22Rv1 (cell line): ENCODE measurements at regions not wholly inside any gene's neighbourhood (a gene's known extent, or its start where the extent isn't known, plus 50 kb on each side); places are given as distances from the start of the nearest gene placed in this dataset.
"Not testable (repeated sequence)": the region's sequence is repeated elsewhere in the genome, so short reads cannot be mapped to it uniquely, and the experiment has no call there.

Experiments used
- H3K27ac ChIP-seq: fragments of 450-650 bp; 2 replicates; pipeline ENCODE4 v1.5.1; 2017
- ZFX ChIP-seq: fragments of 450-650 bp; IDR thresholded peaks from 2 replicates; pipeline ENCODE4 v1.6.1; 2017; ENCODE audit warnings: antibody characterized with exemption, borderline replicate concordance
- TF ChIP-seq, protein P1 (sequence below): fragments of 450-650 bp; IDR thresholded peaks from 2 replicates; pipeline ENCODE4 v1.5.1; 2017; ENCODE audit warnings: mild to moderate bottlenecking

DNA sequence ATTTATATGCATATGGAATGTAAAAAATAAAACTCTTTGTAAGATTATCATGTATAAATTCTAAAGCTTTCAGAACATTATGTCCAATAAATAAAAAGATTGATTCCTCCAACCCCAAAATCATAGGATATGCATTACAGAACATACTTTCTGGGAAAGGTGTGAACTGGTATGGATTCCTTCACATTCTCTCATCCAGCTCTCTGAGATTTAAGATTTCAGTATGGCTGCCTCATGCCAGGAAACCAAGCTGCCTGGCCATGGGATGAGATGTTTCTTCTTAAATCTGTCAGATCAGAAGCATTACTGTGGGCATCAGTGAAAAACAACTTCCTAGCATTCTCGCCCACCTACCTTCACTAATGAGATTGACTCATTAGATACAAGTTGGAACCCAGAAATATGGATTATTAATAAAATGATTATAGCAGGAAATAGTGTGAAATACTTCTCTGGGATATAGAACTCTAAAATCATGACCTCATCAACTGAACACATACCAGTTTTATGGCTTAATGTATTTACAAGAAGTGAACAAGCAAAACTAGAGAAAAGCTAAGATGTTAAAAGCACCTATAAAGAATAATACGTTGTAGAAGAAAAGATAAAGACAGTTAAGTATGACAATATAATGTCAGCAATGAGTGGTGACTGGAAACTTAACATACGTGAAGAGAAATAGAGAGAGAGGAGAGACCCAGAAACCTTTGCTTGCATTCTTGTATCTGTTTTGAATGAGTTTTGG lies 171.6 kb upstream of the PHACTR1 start:
- TF ChIP-seq, protein P1, sequence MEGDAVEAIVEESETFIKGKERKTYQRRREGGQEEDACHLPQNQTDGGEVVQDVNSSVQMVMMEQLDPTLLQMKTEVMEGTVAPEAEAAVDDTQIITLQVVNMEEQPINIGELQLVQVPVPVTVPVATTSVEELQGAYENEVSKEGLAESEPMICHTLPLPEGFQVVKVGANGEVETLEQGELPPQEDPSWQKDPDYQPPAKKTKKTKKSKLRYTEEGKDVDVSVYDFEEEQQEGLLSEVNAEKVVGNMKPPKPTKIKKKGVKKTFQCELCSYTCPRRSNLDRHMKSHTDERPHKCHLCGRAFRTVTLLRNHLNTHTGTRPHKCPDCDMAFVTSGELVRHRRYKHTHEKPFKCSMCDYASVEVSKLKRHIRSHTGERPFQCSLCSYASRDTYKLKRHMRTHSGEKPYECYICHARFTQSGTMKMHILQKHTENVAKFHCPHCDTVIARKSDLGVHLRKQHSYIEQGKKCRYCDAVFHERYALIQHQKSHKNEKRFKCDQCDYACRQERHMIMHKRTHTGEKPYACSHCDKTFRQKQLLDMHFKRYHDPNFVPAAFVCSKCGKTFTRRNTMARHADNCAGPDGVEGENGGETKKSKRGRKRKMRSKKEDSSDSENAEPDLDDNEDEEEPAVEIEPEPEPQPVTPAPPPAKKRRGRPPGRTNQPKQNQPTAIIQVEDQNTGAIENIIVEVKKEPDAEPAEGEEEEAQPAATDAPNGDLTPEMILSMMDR, result no peak
- TF ChIP-seq ZFX, result no peak
- no peak overlapping the region for H3K27ac ChIP-seq

DNA sequence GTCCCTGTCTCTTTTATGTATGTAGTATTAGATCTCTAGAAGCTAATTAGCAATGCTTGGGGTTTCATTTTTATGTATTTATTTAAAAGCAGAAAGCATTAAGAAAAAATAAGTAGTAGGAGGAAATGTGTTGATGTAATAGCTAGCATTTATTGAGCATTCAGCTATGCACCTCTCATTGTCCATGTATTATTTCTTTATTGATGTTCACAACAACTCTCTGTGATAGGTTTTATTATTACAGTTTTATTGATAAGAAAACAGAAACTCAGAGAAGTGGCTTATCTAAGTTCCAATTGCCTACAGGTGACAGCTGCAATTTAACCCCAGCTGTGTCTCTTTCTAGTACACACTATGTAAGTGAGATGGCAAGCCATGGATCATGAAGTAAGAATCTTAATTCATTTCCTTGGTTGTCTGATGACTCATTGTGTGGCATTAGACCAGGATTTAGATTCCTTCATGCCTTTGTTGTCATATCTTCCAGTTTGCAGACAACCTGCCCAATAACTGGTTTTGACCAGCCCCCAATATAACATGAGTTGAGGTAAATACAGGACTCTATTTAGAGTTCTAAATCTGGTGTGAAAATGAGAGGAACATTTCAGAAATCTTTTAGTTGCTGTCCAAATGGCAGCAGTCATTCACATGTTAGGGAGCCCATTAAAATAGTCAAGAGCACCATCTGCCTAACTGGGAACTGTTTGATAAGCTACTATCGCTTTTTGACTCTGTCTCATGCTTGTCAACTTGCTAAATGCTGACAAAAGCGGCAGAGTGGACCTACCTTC lies 170.8 kb upstream of the PHACTR1 start:
- no peak overlapping the region for H3K27ac ChIP-seq
- no peak for TF ChIP-seq ZFX
- TF ChIP-seq, protein P1, result no peak

DNA sequence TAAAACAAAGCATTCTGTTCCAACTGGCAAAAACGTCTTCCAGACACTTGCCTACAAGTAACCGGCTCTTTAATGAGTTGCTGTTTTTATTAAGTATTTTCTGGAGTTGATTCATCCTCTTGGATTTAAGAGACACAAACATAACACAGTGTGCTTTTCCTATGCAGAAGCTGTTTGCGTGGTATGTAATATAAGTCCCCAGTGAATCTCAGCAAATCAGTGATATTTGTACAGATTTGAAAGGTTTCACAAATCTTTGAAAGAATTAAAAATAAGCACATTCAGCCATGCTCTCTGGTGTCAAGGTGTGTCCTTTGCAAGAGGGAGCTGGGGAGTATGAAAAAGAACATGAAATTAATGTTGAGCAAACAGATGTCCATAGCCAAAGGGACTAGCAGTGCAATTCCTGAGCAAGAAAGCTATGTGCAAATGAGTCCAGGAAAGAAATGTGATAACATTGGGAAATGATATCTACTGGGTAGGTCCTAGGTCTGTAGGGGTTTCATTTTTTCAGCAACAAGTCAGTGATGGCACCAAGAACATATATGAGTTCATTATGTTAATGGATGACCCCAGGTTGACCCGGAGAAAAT lies 170.1 kb upstream of the PHACTR1 start:
- no peak overlapping the region for H3K27ac ChIP-seq
- no peak for TF ChIP-seq ZFX
- TF ChIP-seq, protein P1, result no peak

DNA sequence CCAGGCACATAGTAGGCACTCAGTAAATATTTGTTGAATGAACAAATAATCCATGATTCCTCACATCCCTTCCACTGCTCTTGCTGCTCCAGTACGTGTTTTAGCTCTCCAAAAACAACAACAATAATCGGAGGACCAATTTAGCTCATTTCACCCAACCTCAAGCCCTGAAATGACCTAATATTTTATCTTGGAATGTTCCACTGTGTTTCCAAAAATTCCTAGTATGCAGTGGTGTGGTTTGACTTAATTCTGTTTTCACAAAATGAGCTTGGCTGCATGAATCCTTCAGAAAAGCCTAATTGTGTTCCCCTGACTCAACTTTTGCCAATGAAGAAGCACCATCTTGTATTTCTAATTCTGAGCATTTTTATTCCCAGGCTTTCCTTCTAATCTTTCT lies 168.0 kb upstream of the PHACTR1 start:
- H3K27ac ChIP-seq, result no peak overlapping the region
- TF ChIP-seq, protein P1, result no peak
- TF ChIP-seq ZFX, result no peak

DNA sequence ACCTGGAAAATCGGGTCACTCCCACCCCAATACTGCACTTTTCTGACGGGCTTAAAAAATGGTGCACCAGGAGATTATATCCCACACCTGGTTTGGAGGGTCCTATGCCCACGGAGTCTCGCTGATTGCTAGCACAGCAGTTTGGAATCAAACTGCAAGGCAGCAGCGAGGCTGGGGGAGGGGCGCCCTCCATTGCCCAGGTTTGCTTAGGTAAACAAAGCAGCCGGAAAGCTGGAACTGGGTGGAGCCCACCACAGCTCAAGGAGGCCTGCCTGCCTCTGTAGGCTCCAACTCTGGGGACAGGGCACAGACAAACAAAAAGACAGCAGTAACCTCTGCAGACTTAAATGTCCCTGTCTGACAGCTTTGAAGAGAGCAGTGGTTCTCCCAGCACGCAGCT lies 167.1 kb upstream of the PHACTR1 start:
- H3K27ac ChIP-seq, result not testable (repeated sequence)

DNA sequence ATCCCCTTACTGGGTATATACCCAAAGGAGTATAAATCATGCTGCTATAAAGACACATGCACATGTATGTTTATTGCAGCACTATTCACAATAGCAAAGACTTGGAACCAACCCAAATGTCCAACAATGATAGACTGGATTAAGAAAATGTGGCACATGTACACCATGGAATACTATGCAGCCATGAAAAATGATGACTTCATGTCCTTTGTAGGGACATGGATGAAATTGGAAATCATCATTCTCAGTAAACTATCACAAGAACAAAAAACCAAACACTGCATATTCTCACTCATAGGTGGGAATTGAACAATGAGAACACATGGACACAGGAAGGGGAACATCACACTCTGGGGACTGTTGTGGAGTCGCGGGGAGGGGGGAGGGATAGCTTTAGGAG lies 161.7 kb upstream of the PHACTR1 start:
- H3K27ac ChIP-seq, result not testable (repeated sequence)

DNA sequence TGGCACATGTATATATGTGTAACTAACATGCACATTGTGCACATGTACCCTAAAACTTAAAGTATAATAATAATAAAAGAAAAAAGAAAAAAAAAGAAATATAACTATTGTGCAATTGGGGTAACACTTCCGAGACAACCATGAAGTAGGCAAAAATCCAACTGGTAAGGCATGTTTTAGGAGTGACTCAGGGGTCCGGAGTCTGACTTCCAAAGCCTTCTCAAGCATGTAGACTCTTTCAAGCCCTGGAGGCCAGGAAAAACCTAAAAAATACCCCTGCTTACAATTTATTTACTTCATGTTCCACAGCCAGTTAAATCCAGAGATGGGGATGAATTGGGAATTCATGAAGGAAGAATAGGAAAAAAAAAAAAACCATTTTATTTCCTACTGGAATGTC lies 161.3 kb upstream of the PHACTR1 start:
- TF ChIP-seq ZFX, result no peak
- TF ChIP-seq, protein P1, result no peak
- H3K27ac ChIP-seq, result no peak overlapping the region

DNA sequence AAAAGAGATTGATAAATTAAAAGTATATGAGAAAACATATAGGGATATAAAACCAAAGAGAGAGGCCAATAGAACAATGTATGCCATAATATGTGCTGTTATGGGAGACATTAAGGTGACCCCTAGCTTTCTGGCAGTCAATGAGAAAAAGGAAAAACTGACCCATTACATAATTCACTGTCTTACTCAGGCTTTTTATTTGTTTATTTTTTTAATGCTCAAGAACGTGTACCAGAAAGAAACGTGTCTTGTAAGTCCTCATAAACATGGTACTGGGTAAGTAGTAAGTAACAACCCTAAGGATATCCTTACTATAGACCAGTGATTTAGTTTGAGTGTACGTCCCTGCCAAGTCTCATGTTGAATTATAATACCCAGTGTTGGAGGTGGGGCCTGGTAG lies 160.8 kb upstream of the PHACTR1 start:
- TF ChIP-seq, protein P1, result no peak
- TF ChIP-seq ZFX, result no peak
- no peak overlapping the region for H3K27ac ChIP-seq
